Gastroesophageal sphincter (tissue), 3 donors: ENCODE measurements at regions not wholly inside any gene's neighbourhood (a gene's known extent, or its start where the extent isn't known, plus 50 kb on each side); places are given as distances from the start of the nearest gene placed in this dataset.

Experiments used
- CTCF ChIP-seq, 4 experiments: fragments of 200-600 bp in 2 of 4; fragments of 450-650 bp in 2 of 4; sonication (generic) in 1 of 4; IDR thresholded peaks; one replicate each; pipeline ENCODE4 v1.5.1; 2017 to 2019; ENCODE audit warnings: antibody characterized with exemption in 4 of 4, mild to moderate bottlenecking in 2 of 4, moderate library complexity in 2 of 4
- POLR2AphosphoS5 ChIP-seq: sonication (generic); formaldehyde crosslinking; IDR thresholded peaks from one replicate; pipeline ENCODE4 v1.6.1; 2017; ENCODE audit warnings: antibody characterized with exemption

GRCh38 chr13:50267066-50267465 lies 251.8 kb downstream of the KCNRG start:
- no peak for TF ChIP-seq CTCF (IDR thresholded peaks at IDR 0.05)
- TF ChIP-seq POLR2AphosphoS5: no peak
